Left renal pelvis (tissue), 4 donors: ENCODE measurements at regions not wholly inside any gene's neighbourhood (a gene's known extent, or its start where the extent isn't known, plus 50 kb on each side); places are given as distances from the start of the nearest gene placed in this dataset.
"Not testable (repeated sequence)": the region's sequence is repeated elsewhere in the genome, so short reads cannot be mapped to it uniquely, and the experiment has no call there.

ENCODE experiments used
- DNase-seq, 4 donors: peaks; one replicate each; pipeline ENCODE4 v3.0.0-alpha.2; 2013; ENCODE audit warnings: low read depth in 4 of 4, low spot score in 3 of 4

GRCh38 chr16:60608971-60609370, 1427.3 kb downstream of the CDH8 start:
- DNase-seq, result no peak

- not testable (repeated sequence) for DNase-seq
Observed at GRCh38 chr16:60605652-60606051, 1430.6 kb downstream of the CDH8 start.

- no peak for DNase-seq
Observed at GRCh38 chr16:60605176-60605575, 1431.1 kb downstream of the CDH8 start.

- DNase-seq, result no peak
Observed at GRCh38 chr16:60586493-60586892, 1449.7 kb downstream of the CDH8 start.

GRCh38 chr16:60582528-60582927, 1453.7 kb downstream of the CDH8 start:
- DNase-seq, result no peak

- DNase-seq, result no peak
Observed at GRCh38 chr16:60566901-60567300, 1469.3 kb downstream of the CDH8 start.

- DNase-seq, result no peak
Observed at GRCh38 chr16:60564588-60564987, 1471.7 kb downstream of the CDH8 start.

GRCh38 chr16:60563166-60563565, 1473.1 kb downstream of the CDH8 start:
- no peak for DNase-seq

- no peak for DNase-seq
Observed at GRCh38 chr16:60558936-60559335, 1477.3 kb downstream of the CDH8 start.

GRCh38 chr16:60553090-60553757, 1483.0 kb downstream of the CDH8 start:
- DNase-seq, result peak in 1 of 4 donors; percentile 6

GRCh38 chr16:60541535-60541934, 1494.7 kb downstream of the CDH8 start:
- DNase-seq, result no peak

GRCh38 chr16:60510941-60511340, 1525.3 kb downstream of the CDH8 start:
- no peak for DNase-seq

- no peak for DNase-seq
Observed at GRCh38 chr16:60510208-60510607, 1526.0 kb downstream of the CDH8 start.

- no peak for DNase-seq
Observed at GRCh38 chr16:60491273-60491672, 1545.0 kb downstream of the CDH8 start.

- DNase-seq, result no peak
Observed at GRCh38 chr16:60485872-60486489, 1550.3 kb downstream of the CDH8 start.

- no peak for DNase-seq
Observed at GRCh38 chr16:60484901-60485300, 1551.3 kb downstream of the CDH8 start.

- no peak for DNase-seq
Observed at GRCh38 chr16:60481591-60481990, 1554.6 kb downstream of the CDH8 start.

GRCh38 chr16:60478810-60479209, 1557.4 kb downstream of the CDH8 start:
- no peak for DNase-seq

GRCh38 chr16:60463986-60464385, 1572.3 kb downstream of the CDH8 start:
- DNase-seq, result no peak

GRCh38 chr16:60459463-60459862, 1576.8 kb downstream of the CDH8 start:
- DNase-seq, result no peak

- DNase-seq, result no peak
Observed at GRCh38 chr16:60458255-60458654, 1578.0 kb downstream of the CDH8 start.

- DNase-seq, result no peak
Observed at GRCh38 chr16:60452646-60453045, 1583.6 kb downstream of the CDH8 start.

- no peak for DNase-seq
Observed at GRCh38 chr16:60438894-60439293, 1597.3 kb downstream of the CDH8 start.
